Tibial artery (tissue), 4 donors: ENCODE measurements at regions not wholly inside any gene's neighbourhood (a gene's known extent, or its start where the extent isn't known, plus 50 kb on each side); places are given as distances from the start of the nearest gene placed in this dataset.
"Not testable (repeated sequence)": the region's sequence is repeated elsewhere in the genome, so short reads cannot be mapped to it uniquely, and the experiment has no call there.

ENCODE experiments used
- DNase-seq, 2 donors: peaks; one replicate each; pipeline ENCODE4 v3.0.0-alpha.2; 2019
- H3K27ac ChIP-seq, 2 donors: fragments of 200-600 bp; sonication (generic) in 1 of 2; 1 replicate in 1 of 2; 2 replicates in 1 of 2; pipeline ENCODE4 v1.5.1; 2018 to 2019; ENCODE audit warnings: mild to moderate bottlenecking in 1 of 2
- H3K27me3 ChIP-seq, 2 donors: fragments of 200-600 bp; sonication (generic) in 1 of 2; one replicate each; pipeline versions ENCODE4 v1.5.1 to v1.6.0; 2016 to 2019
- H3K36me3 ChIP-seq, 3 donors: fragments of 200-600 bp; sonication (generic) in 2 of 3; one replicate each; pipeline ENCODE4 v1.5.1; 2016 to 2019; ENCODE audit warnings: mild to moderate bottlenecking in 2 of 3
- H3K4me1 ChIP-seq, 4 donors: fragments of 200-600 bp; sonication (generic) in 2 of 4; 1 replicate in 3 of 4; 2 replicates in 1 of 4; pipeline ENCODE4 v1.5.1; 2016 to 2019
- H3K4me3 ChIP-seq, 2 donors: fragments of 200-600 bp; sonication (generic) in 1 of 2; 1 replicate in 1 of 2; 2 replicates in 1 of 2; pipeline ENCODE4 v1.5.1; 2018 to 2019; ENCODE audit warnings: mild to moderate bottlenecking in 2 of 2
- H3K9me3 ChIP-seq, 3 donors: fragments of 200-600 bp; sonication (generic) in 1 of 3; one replicate each; pipeline ENCODE4 v1.5.1; 2016 to 2019
- CTCF ChIP-seq, 2 experiments: fragments of 200-600 bp in 1 of 2; fragments of 450-650 bp in 1 of 2; IDR thresholded peaks; one replicate each; pipeline ENCODE4 v1.5.1; 2017 to 2019; ENCODE audit warnings: antibody characterized with exemption in 2 of 2, mild to moderate bottlenecking in 1 of 2, moderate library complexity in 1 of 2
- intact Hi-C: fragments of 100-400 bp; cut with DNase I; formaldehyde crosslinking; loops from one replicate; pipeline ENCODE4 v1.15.0; 2023; ENCODE audit warnings: low total_unique reads

GRCh38 chr9:124126648-124127646 is 115.4 kb downstream of the LHX2 start:
- TF ChIP-seq CTCF (IDR thresholded peaks at IDR 0.05) = peak; percentile 97 to 98
- Histone ChIP-seq H3K27me3 (peaks cover 0 to 18% of the 10 kb centered on the region in 2 donors), H3K36me3 (no peaks in the 10 kb centered on the region), H3K9me3 (peaks cover under 1 to 5% (median 3%) of the 10 kb centered on the region in 3 donors), H3K4me3 (no peak overlapping the region), H3K4me1 (peaks cover 0 to 13% (median 8%) of the 10 kb centered on the region in 4 donors), H3K27ac (no peak overlapping the region)
- DNase-seq = peak; percentile 69 to 81
- intact Hi-C loops = loop anchor here (5.0 to 10.0 kb wide), 4 partner anchors 168 to 408 kb away; no protein-coding TSS in a partner anchor

- intact Hi-C loops = loop anchor here (5.0 to 10.0 kb wide), 4 partner anchors 166 to 406 kb away; no protein-coding TSS in a partner anchor
- no peak overlapping the region for H3K27ac ChIP-seq
These were observed 117.1 kb downstream of the LHX2 start for GRCh38 chr9:124128568-124129166.

GRCh38 chr9:124130277-124131075 is 118.9 kb downstream of the LHX2 start:
- no peak for TF ChIP-seq CTCF (IDR thresholded peaks at IDR 0.05)
- Histone ChIP-seq H3K4me3 (no peak overlapping the region), H3K4me1 (peaks cover 0 to 13% (median 8%) of the 10 kb centered on the region in 4 donors), H3K27ac (no peak overlapping the region), H3K9me3 (no peaks in the 10 kb centered on the region), H3K36me3 (no peaks in the 10 kb centered on the region), H3K27me3 (peaks cover 0 to 19% of the 10 kb centered on the region in 2 donors)
- peak; percentile 37 to 93 for DNase-seq
- intact Hi-C loops = loop anchor here (10.0 kb wide), 2 partner anchors 84 to 114 kb away; no protein-coding TSS in a partner anchor

More at GRCh38 chr9:124128568-124129166, 117.1 kb downstream of the LHX2 start:
- H3K36me3 ChIP-seq = no peaks in the 10 kb centered on the region
- no peak for TF ChIP-seq CTCF (IDR thresholded peaks at IDR 0.05)
- H3K9me3 ChIP-seq = no peaks in the 10 kb centered on the region
- DNase-seq = no peak
- no peak overlapping the region for H3K4me3 ChIP-seq
- peaks cover 0 to 18% of the 10 kb centered on the region in 2 donors for H3K27me3 ChIP-seq
- H3K4me1 ChIP-seq = peaks cover 0 to 13% (median 8%) of the 10 kb centered on the region in 4 donors

- not testable (repeated sequence) for H3K36me3 ChIP-seq, H3K4me3 ChIP-seq, DNase-seq, H3K9me3 ChIP-seq, H3K27ac ChIP-seq
- Histone ChIP-seq H3K27me3 (peaks cover 0 to 12% of the 10 kb centered on the region in 2 donors), H3K4me1 (peaks cover 0 to 13% (median 8%) of the 10 kb centered on the region in 4 donors)
- intact Hi-C loops = loop anchor here (10.0 kb wide), 2 partner anchors 83 to 113 kb away; no protein-coding TSS in a partner anchor
These were observed 120.0 kb downstream of the LHX2 start for GRCh38 chr9:124131518-124131917.

GRCh38 chr9:124132671-124133147 is 121.1 kb downstream of the LHX2 start:
- Histone ChIP-seq H3K27ac (no peak overlapping the region), H3K9me3 (no peaks in the 10 kb centered on the region), H3K27me3 (peaks cover 0 to 21% of the 10 kb centered on the region in 2 donors), H3K36me3 (no peaks in the 10 kb centered on the region), H3K4me3 (no peak overlapping the region), H3K4me1 (peaks cover 0 to 13% (median 8%) of the 10 kb centered on the region in 4 donors)
- intact Hi-C loops = loop anchor here (10.0 kb wide), 2 partner anchors 82 to 112 kb away; no protein-coding TSS in a partner anchor
- DNase-seq = no peak
- no peak for TF ChIP-seq CTCF (IDR thresholded peaks at IDR 0.05)
